ENCODE measurements at regions not wholly inside any gene's neighbourhood (a gene's known extent, or its start where the extent isn't known, plus 50 kb on each side); places are given as distances from the start of the nearest gene placed in this dataset.

- Histone ChIP-seq H3K4me3 (no peak overlapping the region), H3K36me3 (no peaks in the 10 kb centered on the region), H3K27me3 (no peaks in the 10 kb centered on the region), H3K4me1 (no peaks in the 10 kb centered on the region), H3K27ac (no peak overlapping the region), H3K9me3 (no peaks in the 10 kb centered on the region)
- intact Hi-C loops (cut with DNase I; ENCODE audit: low total_unique reads): no loop called here
- TF ChIP-seq CTCF (IDR thresholded peaks at IDR 0.05): no peak
- no peak for TF ChIP-seq POLR2A (IDR thresholded peaks at IDR 0.05)
- no peak for DNase-seq
Observed at GRCh38 chr3:93746-94145, 102.8 kb upstream of the CHL1 start.

GRCh38 chr3:96259-96658 lies 100.3 kb upstream of the CHL1 start:
- no peak for DNase-seq

GRCh38 chr3:97417-98258 lies 98.9 kb upstream of the CHL1 start:
- Histone ChIP-seq H3K4me3 (no peak overlapping the region), H3K4me1 (no peaks in the 10 kb centered on the region), H3K27me3 (no peaks in the 10 kb centered on the region), H3K9me3 (no peaks in the 10 kb centered on the region), H3K27ac (no peak overlapping the region), H3K36me3 (no peaks in the 10 kb centered on the region)
- DNase-seq: no peak
- TF ChIP-seq POLR2A (IDR thresholded peaks at IDR 0.05): no peak
- TF ChIP-seq CTCF (IDR thresholded peaks at IDR 0.05): no peak
- intact Hi-C loops (cut with DNase I; ENCODE audit: low total_unique reads): no loop called here

More at GRCh38 chr3:96259-96658, 100.3 kb upstream of the CHL1 start:
- intact Hi-C loops (cut with DNase I; ENCODE audit: low total_unique reads): no loop called here
- H3K4me3 ChIP-seq: no peak overlapping the region
- no peaks in the 10 kb centered on the region for H3K27me3 ChIP-seq
- no peaks in the 10 kb centered on the region for H3K36me3 ChIP-seq
- no peaks in the 10 kb centered on the region for H3K4me1 ChIP-seq
- no peaks in the 10 kb centered on the region for H3K9me3 ChIP-seq
- no peak overlapping the region for H3K27ac ChIP-seq
- no peak for TF ChIP-seq CTCF (IDR thresholded peaks at IDR 0.05)
- no peak for TF ChIP-seq POLR2A (IDR thresholded peaks at IDR 0.05)

- Histone ChIP-seq H3K36me3 (no peaks in the 10 kb centered on the region), H3K9me3 (no peaks in the 10 kb centered on the region)
- TF ChIP-seq CTCF (IDR thresholded peaks at IDR 0.05): no peak
- no peak for TF ChIP-seq POLR2A (IDR thresholded peaks at IDR 0.05)
Observed at GRCh38 chr3:98259-98654, 98.3 kb upstream of the CHL1 start.

GRCh38 chr3:99506-99905 lies 97.1 kb upstream of the CHL1 start:
- Histone ChIP-seq H3K36me3 (no peaks in the 10 kb centered on the region), H3K4me3 (no peak overlapping the region), H3K4me1 (no peaks in the 10 kb centered on the region), H3K9me3 (no peaks in the 10 kb centered on the region), H3K27ac (no peak overlapping the region), H3K27me3 (no peaks in the 10 kb centered on the region)
- DNase-seq: no peak
- intact Hi-C loops (cut with DNase I; ENCODE audit: low total_unique reads): no loop called here
- TF ChIP-seq POLR2A (IDR thresholded peaks at IDR 0.05) (no peak), CTCF (IDR thresholded peaks at IDR 0.05) (no peak)

More at GRCh38 chr3:98259-98654, 98.3 kb upstream of the CHL1 start:
- intact Hi-C loops (cut with DNase I; ENCODE audit: low total_unique reads): no loop called here
- Histone ChIP-seq H3K27me3 (no peaks in the 10 kb centered on the region), H3K27ac (no peak overlapping the region), H3K4me1 (no peaks in the 10 kb centered on the region), H3K4me3 (no peak overlapping the region)
- DNase-seq: no peak

All from uterus (tissue), 3 donors.